Right lobe of liver (tissue), 6 donors: ENCODE measurements at regions not wholly inside any gene's neighbourhood (a gene's known extent, or its start where the extent isn't known, plus 50 kb on each side); places are given as distances from the start of the nearest gene placed in this dataset.

Experiments used
- ATAC-seq, 4 donors: fragments of 200-7000 bp; cut with Tn5 transposase; one replicate each; pipeline ENCODE4 v1.9.1; 2020; ENCODE audit warnings: mild to moderate bottlenecking in 4 of 4, moderate library complexity in 4 of 4
- DNase-seq, 3 donors: peaks; one replicate each; pipeline ENCODE4 v3.0.0-alpha.2; 2020
- H3K27ac ChIP-seq, 3 donors: fragments of 200-600 bp; one replicate each; pipeline ENCODE4 v1.8.0; 2022
- H3K27me3 ChIP-seq, 2 donors: fragments of 200-600 bp; one replicate each; pipeline ENCODE4 v1.8.0; 2022
- H3K36me3 ChIP-seq, 4 donors: fragments of 200-600 bp; sonication (generic) in 1 of 4; one replicate each; pipeline versions ENCODE4 v1.5.1 to v1.8.0; 2017 to 2022; ENCODE audit warnings: control low read depth in 1 of 4
- H3K4me1 ChIP-seq, 4 donors: fragments of 200-600 bp; sonication (generic) in 1 of 4; one replicate each; pipeline versions ENCODE4 v1.5.1 to v1.8.0; 2017 to 2022; ENCODE audit warnings: control low read depth in 1 of 4
- H3K4me3 ChIP-seq, 3 donors: fragments of 200-600 bp; one replicate each; pipeline ENCODE4 v1.8.0; 2022
- H3K9me3 ChIP-seq, 4 donors: fragments of 200-600 bp; sonication (generic) in 1 of 4; one replicate each; pipeline versions ENCODE4 v1.5.1 to v1.8.0; 2017 to 2022; ENCODE audit warnings: control low read depth in 1 of 4
- CTCF ChIP-seq, 4 donors: fragments of 200-600 bp in 3 of 4; fragments of 450-650 bp in 1 of 4; IDR thresholded peaks; one replicate each; pipeline versions ENCODE4 v1.5.1 to v1.8.0; 2016 to 2022; ENCODE audit warnings: antibody characterized with exemption in 4 of 4, mild to moderate bottlenecking in 2 of 4
- POLR2A ChIP-seq: fragments of 450-650 bp; IDR thresholded peaks from one replicate; pipeline ENCODE4 v1.6.1; 2017; ENCODE audit warnings: antibody characterized with exemption, mild to moderate bottlenecking
- WGBS: methylation state at CpG from one replicate; pipeline ENCODE4 v1.1.6; 2018; ENCODE audit warnings: low coverage, low lambda C conversion rate; ENCODE audit not compliant: insufficient coverage; ENCODE audit errors: missing lambda C conversion rate; 5-methylcytosine and 5-hydroxymethylcytosine counted together
- intact Hi-C, 2 donors: fragments of 100-400 bp; cut with DNase I; formaldehyde crosslinking; loops; one replicate each; pipeline versions ENCODE4 v1.11.2 to v1.14.1; 2022
- donor health status: DM: no; HTN: yes; CAD: no.
- donor health status: DM: no; HTN: no; CAD: no.
- donor health status: DM: no; HTN: no; CAD: no.
- donor health status: DM: no; HTN: yes; CAD: no.
- donor health status: DM: no; HTN: yes; CAD: no.

- WGBS = 74% methylated on average over 2 of the region's 2 CpGs
- no peak for ATAC-seq
Measured at GRCh38 chr4:108297605-108298004, 128.9 kb upstream of the LEF1 start.

GRCh38 chr4:108292229-108292628, 123.5 kb upstream of the LEF1 start:
- H3K4me1 ChIP-seq = no peaks in the 10 kb centered on the region
- H3K27me3 ChIP-seq = no peaks in the 10 kb centered on the region
- DNase-seq = no peak
- no peaks in the 10 kb centered on the region for H3K36me3 ChIP-seq
- ATAC-seq = no peak
- TF ChIP-seq CTCF (IDR thresholded peaks at IDR 0.05) (no peak), POLR2A (no peak)
- H3K27ac ChIP-seq = no peak overlapping the region
- no peak overlapping the region for H3K4me3 ChIP-seq
- H3K9me3 ChIP-seq = no peaks in the 10 kb centered on the region
- intact Hi-C loops = no loop called here

More at GRCh38 chr4:108297605-108298004, 128.9 kb upstream of the LEF1 start:
- Histone ChIP-seq H3K27me3 (no peaks in the 10 kb centered on the region), H3K9me3 (no peaks in the 10 kb centered on the region), H3K36me3 (no peaks in the 10 kb centered on the region), H3K4me3 (no peak overlapping the region), H3K27ac (no peak overlapping the region), H3K4me1 (no peaks in the 10 kb centered on the region)
- intact Hi-C loops = no loop called here
- TF ChIP-seq POLR2A = no peak
- DNase-seq = no peak

GRCh38 chr4:108291137-108291536, 122.4 kb upstream of the LEF1 start:
- intact Hi-C loops = no loop called here
- Histone ChIP-seq H3K36me3 (no peaks in the 10 kb centered on the region), H3K4me3 (no peak overlapping the region), H3K4me1 (no peaks in the 10 kb centered on the region), H3K9me3 (no peaks in the 10 kb centered on the region), H3K27ac (no peak overlapping the region), H3K27me3 (no peaks in the 10 kb centered on the region)
- WGBS = 70% methylated on average over 2 of the region's 2 CpGs
- no peak for ATAC-seq
- TF ChIP-seq CTCF (IDR thresholded peaks at IDR 0.05) (no peak), POLR2A (no peak)
- no peak for DNase-seq

GRCh38 chr4:108287834-108288413, 119.2 kb upstream of the LEF1 start:
- ATAC-seq (no peak), DNase-seq (no peak)
- Histone ChIP-seq H3K36me3 (no peaks in the 10 kb centered on the region), H3K27ac (no peak overlapping the region), H3K27me3 (no peaks in the 10 kb centered on the region), H3K4me3 (no peak overlapping the region), H3K9me3 (no peaks in the 10 kb centered on the region), H3K4me1 (no peaks in the 10 kb centered on the region)
- intact Hi-C loops = no loop called here
- TF ChIP-seq POLR2A = no peak
- no peak for TF ChIP-seq CTCF (IDR thresholded peaks at IDR 0.05)
- 43% methylated on average over 1 of the region's 1 CpG for WGBS

GRCh38 chr4:108280072-108280471, 111.3 kb upstream of the LEF1 start:
- Histone ChIP-seq H3K27ac (no peak overlapping the region), H3K4me1 (no peaks in the 10 kb centered on the region), H3K4me3 (no peak overlapping the region), H3K27me3 (no peaks in the 10 kb centered on the region), H3K9me3 (no peaks in the 10 kb centered on the region), H3K36me3 (no peaks in the 10 kb centered on the region)
- intact Hi-C loops = no loop called here
- TF ChIP-seq CTCF (IDR thresholded peaks at IDR 0.05) = no peak
- TF ChIP-seq POLR2A = no peak
- no peak for DNase-seq
- ATAC-seq = no peak
